ENCODE measurements at regions not wholly inside any gene's neighbourhood (a gene's known extent, or its start where the extent isn't known, plus 50 kb on each side); places are given as distances from the start of the nearest gene placed in this dataset.
"Not testable (repeated sequence)": the region's sequence is repeated elsewhere in the genome, so short reads cannot be mapped to it uniquely, and the experiment has no call there.

- WGBS = 94% methylated on average over 3 of the region's 3 CpGs
- no peak for DNase-seq (ENCODE audit: low spot score in 2 of 2)
- H3K4me3 ChIP-seq = no peak overlapping the region
- H3K4me1 ChIP-seq = peaks cover 7% of the 10 kb centered on the region
- peaks cover 5% of the 10 kb centered on the region for H3K9me3 ChIP-seq
- H3K27me3 ChIP-seq = no peaks in the 10 kb centered on the region
- no peaks in the 10 kb centered on the region for H3K36me3 ChIP-seq
- no peak for TF ChIP-seq EP300 (IDR thresholded peaks at IDR 0.05)
- TF ChIP-seq, protein P1, sequence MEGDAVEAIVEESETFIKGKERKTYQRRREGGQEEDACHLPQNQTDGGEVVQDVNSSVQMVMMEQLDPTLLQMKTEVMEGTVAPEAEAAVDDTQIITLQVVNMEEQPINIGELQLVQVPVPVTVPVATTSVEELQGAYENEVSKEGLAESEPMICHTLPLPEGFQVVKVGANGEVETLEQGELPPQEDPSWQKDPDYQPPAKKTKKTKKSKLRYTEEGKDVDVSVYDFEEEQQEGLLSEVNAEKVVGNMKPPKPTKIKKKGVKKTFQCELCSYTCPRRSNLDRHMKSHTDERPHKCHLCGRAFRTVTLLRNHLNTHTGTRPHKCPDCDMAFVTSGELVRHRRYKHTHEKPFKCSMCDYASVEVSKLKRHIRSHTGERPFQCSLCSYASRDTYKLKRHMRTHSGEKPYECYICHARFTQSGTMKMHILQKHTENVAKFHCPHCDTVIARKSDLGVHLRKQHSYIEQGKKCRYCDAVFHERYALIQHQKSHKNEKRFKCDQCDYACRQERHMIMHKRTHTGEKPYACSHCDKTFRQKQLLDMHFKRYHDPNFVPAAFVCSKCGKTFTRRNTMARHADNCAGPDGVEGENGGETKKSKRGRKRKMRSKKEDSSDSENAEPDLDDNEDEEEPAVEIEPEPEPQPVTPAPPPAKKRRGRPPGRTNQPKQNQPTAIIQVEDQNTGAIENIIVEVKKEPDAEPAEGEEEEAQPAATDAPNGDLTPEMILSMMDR (IDR thresholded peaks at IDR 0.05) = no peak
- no peak for TF ChIP-seq POLR2AphosphoS5 (IDR thresholded peaks at IDR 0.05)
- no peak for TF ChIP-seq POLR2A (IDR thresholded peaks at IDR 0.05)
- H3K27ac ChIP-seq = no peak overlapping the region
These were observed 221.9 kb downstream of the SLC38A4 start for GRCh38 chr12:46603776-46604456.

- no peaks in the 10 kb centered on the region for H3K36me3 ChIP-seq
- no peaks in the 10 kb centered on the region for H3K4me1 ChIP-seq
- no peak for DNase-seq (ENCODE audit: low spot score in 2 of 2)
- TF ChIP-seq POLR2AphosphoS5 (IDR thresholded peaks at IDR 0.05) (no peak), EP300 (IDR thresholded peaks at IDR 0.05) (no peak), POLR2A (IDR thresholded peaks at IDR 0.05) (no peak)
- TF ChIP-seq, protein P1 (IDR thresholded peaks at IDR 0.05) = no peak
- H3K9me3 ChIP-seq = peaks cover 5% of the 10 kb centered on the region
- WGBS = 86% methylated on average over 1 of the region's 1 CpG
- no peak overlapping the region for H3K27ac ChIP-seq
- H3K27me3 ChIP-seq = no peaks in the 10 kb centered on the region
- H3K4me3 ChIP-seq = no peak overlapping the region
These were observed 223.3 kb downstream of the SLC38A4 start for GRCh38 chr12:46602474-46602873.

DNA sequence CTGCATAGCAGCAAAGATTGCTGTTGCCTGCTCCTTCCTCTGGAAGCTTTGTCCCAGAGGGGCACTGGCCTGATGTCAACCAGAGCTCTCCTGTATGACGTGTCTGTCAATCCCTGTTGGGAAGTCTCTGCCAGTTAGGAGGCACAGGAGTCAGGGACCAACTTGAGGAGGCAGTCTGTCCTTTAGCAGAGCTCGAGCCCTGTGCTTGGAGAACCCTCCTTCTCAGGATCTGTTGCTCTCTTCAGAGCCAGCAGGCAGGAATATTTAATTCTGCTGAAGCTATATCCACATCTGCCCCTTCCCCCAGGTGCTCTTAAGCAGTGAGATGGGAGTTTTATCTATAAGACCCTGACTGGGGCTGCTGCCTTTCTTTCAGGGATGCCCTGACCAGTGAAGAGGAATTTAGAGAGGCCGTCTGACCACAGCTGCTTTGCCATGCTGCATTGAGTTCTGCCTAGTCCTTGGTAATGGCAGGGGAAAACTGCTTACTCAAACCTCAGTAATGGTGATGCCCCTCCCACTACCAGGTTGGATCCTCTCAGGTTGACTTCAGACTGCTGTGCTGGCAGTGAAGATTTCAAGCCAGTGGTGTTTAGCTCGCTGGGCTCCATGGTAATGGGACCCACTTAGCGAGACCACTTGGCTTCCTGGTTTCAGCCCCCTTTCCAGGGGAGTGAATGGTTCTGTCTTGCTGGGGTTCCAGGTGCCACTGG is 218.6 kb upstream of the SLC38A2 start:
- peak overlapping the region; percentile 44 for H3K27ac ChIP-seq

GRCh38 chr12:46585854-46586621 is 213.5 kb upstream of the SLC38A2 start:
- 80% methylated on average over 6 of the region's 7 CpGs for WGBS
- H3K9me3 ChIP-seq = no peaks in the 10 kb centered on the region
- TF ChIP-seq POLR2AphosphoS5 (IDR thresholded peaks at IDR 0.05) (no peak), EP300 (IDR thresholded peaks at IDR 0.05) (no peak), POLR2A (IDR thresholded peaks at IDR 0.05) (no peak)
- TF ChIP-seq, protein P1 (IDR thresholded peaks at IDR 0.05) = no peak
- H3K4me1 ChIP-seq = peaks cover 6% of the 10 kb centered on the region
- no peak for DNase-seq (ENCODE audit: low spot score in 2 of 2)
- no peaks in the 10 kb centered on the region for H3K27me3 ChIP-seq
- H3K4me3 ChIP-seq = no peak overlapping the region
- H3K36me3 ChIP-seq = no peaks in the 10 kb centered on the region
- H3K27ac ChIP-seq = no peak overlapping the region

More for the DNA sequence above, 218.6 kb upstream of the SLC38A2 start:
- Histone ChIP-seq H3K36me3 (no peaks in the 10 kb centered on the region), H3K9me3 (no peaks in the 10 kb centered on the region), H3K4me1 (peaks cover 12% of the 10 kb centered on the region), H3K27me3 (no peaks in the 10 kb centered on the region), H3K4me3 (no peak overlapping the region)
- WGBS = 75% methylated on average over 5 of the region's 5 CpGs
- no peak for DNase-seq (ENCODE audit: low spot score in 2 of 2)
- TF ChIP-seq, protein P1 (IDR thresholded peaks at IDR 0.05) = no peak
- TF ChIP-seq POLR2A (IDR thresholded peaks at IDR 0.05) (no peak), POLR2AphosphoS5 (IDR thresholded peaks at IDR 0.05) (no peak), EP300 (IDR thresholded peaks at IDR 0.05) (no peak)

DNA sequence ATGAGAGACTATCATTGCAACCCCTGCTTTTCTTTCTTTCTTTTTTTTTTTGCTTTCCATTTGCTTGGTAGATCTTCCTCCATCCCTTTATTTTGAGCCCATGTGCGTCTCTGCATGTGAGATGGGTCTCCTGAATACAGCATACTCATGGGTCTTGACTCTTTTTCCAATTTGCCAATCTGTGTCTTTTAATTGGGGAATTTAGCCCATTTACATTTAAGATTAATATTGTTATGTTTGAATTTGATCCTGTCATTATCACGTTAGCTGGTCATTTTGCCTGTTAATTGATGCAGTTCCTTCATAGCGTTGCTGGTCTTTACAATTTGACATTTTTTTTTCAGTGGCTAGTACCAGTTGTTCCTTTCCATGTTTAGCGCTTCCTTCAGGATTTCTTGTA is 211.5 kb upstream of the SLC38A2 start:
- not testable (repeated sequence) for H3K27ac ChIP-seq; H3K4me1 ChIP-seq; H3K27me3 ChIP-seq; DNase-seq (ENCODE audit: low spot score in 2 of 2); H3K4me3 ChIP-seq; H3K9me3 ChIP-seq; H3K36me3 ChIP-seq
- WGBS = 97% methylated on average over 4 of the region's 4 CpGs

- 98% methylated on average over 2 of the region's 2 CpGs for WGBS
- H3K4me1 ChIP-seq = peaks cover 22% of the 10 kb centered on the region
- not testable (repeated sequence) for DNase-seq (ENCODE audit: low spot score in 2 of 2); H3K27me3 ChIP-seq; H3K9me3 ChIP-seq; H3K4me3 ChIP-seq; H3K36me3 ChIP-seq; H3K27ac ChIP-seq
These were observed 209.4 kb upstream of the SLC38A2 start for GRCh38 chr12:46581990-46582389.
